IMR-90 (cell line): ENCODE measurements at regions not wholly inside any gene's neighbourhood (a gene's known extent, or its start where the extent isn't known, plus 50 kb on each side); places are given as distances from the start of the nearest gene placed in this dataset.

Source experiments
- ATAC-seq: fragments of 200-7000 bp; cut with Tn5 transposase; 2 replicates; pipeline ENCODE4 v1.9.1; 2020; ENCODE audit warnings: low read depth, mild to moderate bottlenecking, moderate library complexity
- BruUV-seq: library from RNA; stranded (reverse); fragments of 400-500 nt; replicated peaks from 2 replicates; lab custom pipeline; 2021; lab: Mats Ljungman, UMichigan
- CTCF ChIA-PET: fragments of 300-600 bp; formaldehyde crosslinking; extraction: SDS; loops from one replicate; lab custom pipeline; 2021; ENCODE audit warnings: antibody characterized with exemption; lab: Yijun Ruan, JAX
- POLR2A ChIA-PET: fragments of 300-600 bp; sonication (Branson Sonifier 250); formaldehyde crosslinking; loops from one replicate; lab custom pipeline; 2022; ENCODE audit warnings: antibody characterized with exemption; ENCODE audit not compliant: unreplicated experiment; lab: Charles Lee
- DNase-seq: peaks from one replicate; pipeline ENCODE4 v3.0.0; 2013
- H2AFZ ChIP-seq: replicated peaks from 2 replicates; pipeline ENCODE3; 2013; ENCODE audit warnings: low read length, mild to moderate bottlenecking; ENCODE audit not compliant: poor library complexity
- H2AK5ac ChIP-seq: 2 replicates; pipeline ENCODE4 v1.6.1; 2013; ENCODE audit warnings: low read depth, low read length, inconsistent platforms
- H2AK9ac ChIP-seq: replicated peaks from 2 replicates; pipeline ENCODE3; 2013; ENCODE audit warnings: mild to moderate bottlenecking, low read depth, low read length, moderate library complexity; ENCODE audit not compliant: poor library complexity
- H2BK120ac ChIP-seq: 2 replicates; pipeline ENCODE4 v1.6.1; 2013; ENCODE audit warnings: low read depth, low read length, inconsistent platforms
- H2BK15ac ChIP-seq: 3 replicates; pipeline ENCODE4 v1.6.1; 2013; ENCODE audit warnings: low read depth, low read length, inconsistent platforms
- H2BK20ac ChIP-seq: 2 replicates; pipeline ENCODE4 v1.6.1; 2013; ENCODE audit warnings: low read depth, mild to moderate bottlenecking, inconsistent platforms, low read length, moderate library complexity
- H2BK5ac ChIP-seq: 2 replicates; pipeline ENCODE4 v1.6.1; 2013; ENCODE audit warnings: mild to moderate bottlenecking, low read depth, low read length, inconsistent platforms; ENCODE audit not compliant: poor library complexity, severe bottlenecking
- H3K14ac ChIP-seq: replicated peaks from 2 replicates; pipeline ENCODE4 v1.6.1; 2013; ENCODE audit warnings: low read depth, low read length, inconsistent platforms
- H3K18ac ChIP-seq: 2 replicates; pipeline ENCODE4 v1.6.1; 2013; ENCODE audit warnings: low read depth, low read length, control low read depth
- H3K23ac ChIP-seq: 2 replicates; pipeline ENCODE4 v1.6.1; 2013; ENCODE audit warnings: low read depth, low read length, inconsistent platforms
- H3K27ac ChIP-seq: 2 replicates; pipeline ENCODE4 v1.5.1; 2013; ENCODE audit warnings: mild to moderate bottlenecking, control low read depth, low read length; ENCODE audit not compliant: insufficient read depth
- H3K27me3 ChIP-seq: 2 replicates; pipeline ENCODE4 v1.6.1; 2013; ENCODE audit warnings: low read length; ENCODE audit not compliant: control insufficient read depth, insufficient read depth
- H3K36me3 ChIP-seq: 2 replicates; pipeline ENCODE4 v1.6.1; 2013; ENCODE audit warnings: low read length, mixed read lengths; ENCODE audit not compliant: control insufficient read depth, insufficient read depth
- H3K4ac ChIP-seq: 2 replicates; pipeline ENCODE4 v1.6.1; 2013; ENCODE audit warnings: low read depth, low read length, inconsistent platforms
- H3K4me1 ChIP-seq: 2 replicates; pipeline ENCODE4 v1.6.1; 2013; ENCODE audit warnings: low read length, mixed read lengths; ENCODE audit not compliant: control insufficient read depth, insufficient read depth
- H3K4me2 ChIP-seq: 2 replicates; pipeline ENCODE4 v1.6.1; 2013; ENCODE audit warnings: low read depth, mild to moderate bottlenecking, control low read depth, low read length, moderate library complexity
- H3K4me3 ChIP-seq: 2 replicates; pipeline ENCODE4 v1.5.1; 2013; ENCODE audit warnings: low read depth, mild to moderate bottlenecking, control low read depth, low read length, moderate library complexity; ENCODE audit not compliant: insufficient read depth
- H3K56ac ChIP-seq: 2 replicates; pipeline ENCODE4 v1.6.1; 2013; ENCODE audit warnings: low read length, inconsistent platforms; ENCODE audit not compliant: insufficient read depth; ENCODE audit errors: extremely low read depth
- H3K79me1 ChIP-seq, 2 experiments: 2 replicates each; pipeline ENCODE4 v1.6.1; 2013; ENCODE audit warnings: low read length in 2 of 2, inconsistent platforms in 1 of 2, low read depth in 1 of 2
- H3K9ac ChIP-seq: 2 replicates; pipeline ENCODE4 v1.6.1; 2013; ENCODE audit warnings: low read depth, low read length, control low read depth
- H3K9me1 ChIP-seq: 2 replicates; pipeline ENCODE4 v1.6.1; 2013; ENCODE audit warnings: low read length, inconsistent platforms; ENCODE audit not compliant: insufficient read depth
- H3K9me3 ChIP-seq: 2 replicates; pipeline ENCODE4 v1.6.1; 2013; ENCODE audit warnings: low read length; ENCODE audit not compliant: control insufficient read depth, insufficient read depth
- H4K20me1 ChIP-seq: 2 replicates; pipeline ENCODE4 v1.6.1; 2013; ENCODE audit warnings: low read length, inconsistent platforms; ENCODE audit not compliant: insufficient read depth
- H4K5ac ChIP-seq: 2 replicates; pipeline ENCODE4 v1.6.1; 2013; ENCODE audit warnings: mild to moderate bottlenecking, low read depth, low read length, control low read depth
- H4K8ac ChIP-seq, 2 experiments: 2 replicates each; pipeline ENCODE4 v1.6.1; 2013; ENCODE audit warnings: low read depth in 2 of 2, low read length in 2 of 2, control low read depth in 1 of 2, inconsistent platforms in 1 of 2
- H4K91ac ChIP-seq: 2 replicates; pipeline ENCODE4 v1.6.1; 2013; ENCODE audit warnings: low read depth, low read length, inconsistent platforms; ENCODE audit not compliant: insufficient read depth
- BHLHE40 ChIP-seq: fragments of 150-350 bp; IDR thresholded peaks from 2 replicates; pipeline ENCODE4 v1.6.1; 2016; ENCODE audit warnings: mild to moderate bottlenecking, low read depth, low read length
- CEBPB ChIP-seq: IDR thresholded peaks from 2 replicates; pipeline ENCODE4 v1.6.1; 2012; ENCODE audit warnings: low read depth, low read length, improper control_type of control experiment
- CHD1 ChIP-seq: IDR thresholded peaks from 2 replicates; pipeline ENCODE4 v1.6.1; 2012; ENCODE audit warnings: low read depth, low read length, improper control_type of control experiment
- CTCF ChIP-seq: conservative IDR thresholded peaks from 2 replicates; pipeline ENCODE4 v1.5.1; 2012; ENCODE audit warnings: mild to moderate bottlenecking, low read depth, low read length, improper control_type of control experiment
- ELK1 ChIP-seq: fragments of 150-350 bp; IDR thresholded peaks from 2 replicates; pipeline ENCODE4 v1.6.1; 2016; ENCODE audit warnings: low read depth, mild to moderate bottlenecking, low read length, moderate library complexity, borderline replicate concordance
- FOS ChIP-seq: fragments of 150-350 bp; IDR thresholded peaks from 2 replicates; pipeline ENCODE4 v1.6.1; 2016; ENCODE audit warnings: low read depth, low read length
- MAFK ChIP-seq: IDR thresholded peaks from 2 replicates; pipeline ENCODE4 v1.6.1; 2012; ENCODE audit warnings: low read depth, low read length, improper control_type of control experiment
- MAZ ChIP-seq: IDR thresholded peaks from 2 replicates; pipeline ENCODE4 v1.6.1; 2012; ENCODE audit warnings: low read depth, mild to moderate bottlenecking, low read length, improper control_type of control experiment, moderate library complexity, borderline replicate concordance
- MXI1 ChIP-seq: IDR thresholded peaks from 2 replicates; pipeline ENCODE4 v1.6.1; 2012; ENCODE audit warnings: low read depth, mild to moderate bottlenecking, low read length, moderate library complexity, borderline replicate concordance
- NFE2L2 ChIP-seq: fragments of 150-350 bp; IDR thresholded peaks from 2 replicates; pipeline ENCODE4 v1.6.1; 2016; ENCODE audit warnings: low read depth, mild to moderate bottlenecking, low read length
- POLR2A ChIP-seq: IDR thresholded peaks from 2 replicates; pipeline ENCODE4 v1.6.1; 2012; ENCODE audit warnings: mild to moderate bottlenecking, low read depth, low read length
- RAD21 ChIP-seq: IDR thresholded peaks from 2 replicates; pipeline ENCODE4 v1.6.1; 2012; ENCODE audit warnings: low read length, improper control_type of control experiment
- RCOR1 ChIP-seq: IDR thresholded peaks from 2 replicates; pipeline ENCODE4 v1.6.1; 2012; ENCODE audit warnings: mild to moderate bottlenecking, low read length, improper control_type of control experiment; ENCODE audit not compliant: insufficient replicate concordance
- RFX5 ChIP-seq: IDR thresholded peaks from 2 replicates; pipeline ENCODE4 v1.8.0; 2012; ENCODE audit warnings: low read depth, mild to moderate bottlenecking, low read length, moderate library complexity
- SMC3 ChIP-seq: fragments of 150-350 bp; IDR thresholded peaks from 2 replicates; pipeline ENCODE4 v1.6.1; 2016; ENCODE audit warnings: low read depth, mild to moderate bottlenecking, antibody characterized with exemption, low read length, moderate library complexity
- USF2 ChIP-seq: fragments of 150-350 bp; IDR thresholded peaks from 2 replicates; pipeline ENCODE4 v1.6.1; 2017; ENCODE audit warnings: mild to moderate bottlenecking, antibody characterized with exemption, low read length, low read depth
- WGBS, 2 experiments: methylation state at CpG; one replicate each; pipeline versions ENCODE4 v1.1.5 to v1.1.7; 2013; ENCODE audit warnings: missing lambda C conversion rate in 2 of 2; ENCODE audit not compliant: insufficient read length in 1 of 2; ENCODE audit errors: extremely low coverage in 2 of 2; 5-methylcytosine and 5-hydroxymethylcytosine counted together
- dilution Hi-C: fragments of 300-500 bp; cut with HindIII; formaldehyde crosslinking; loops from one replicate; pipeline ENCODE4 v1.14.3; 2018; ENCODE audit warnings: low sequenced_read_pairs; ENCODE audit not compliant: unreplicated experiment
- in situ Hi-C: fragments of 300-500 bp; cut with MboI; formaldehyde crosslinking; loops from 3 replicates; pipeline ENCODE4 v1.14.3; 2019; ENCODE audit warnings: low sequenced_read_pairs, inconsistent platforms, mixed read lengths
- intact Hi-C: fragments of 100-400 bp; cut with micrococcal nuclease; formaldehyde crosslinking; loops from 2 replicates; pipeline ENCODE4 v1.10.0; 2022

- H3K4me3 ChIP-seq: no peak overlapping the region
- H4K20me1 ChIP-seq: no peaks in the 10 kb centered on the region
- no peak overlapping the region for H2AK9ac ChIP-seq
- H3K14ac ChIP-seq: no peak overlapping the region
- intact Hi-C loops (no loop called here), dilution Hi-C loops (no loop called here), in situ Hi-C loops (no loop called here)
- H3K27ac ChIP-seq: no peak overlapping the region
- H2AK5ac ChIP-seq: no peak overlapping the region
- H3K56ac ChIP-seq: no peak overlapping the region
- H3K4ac ChIP-seq: no peak overlapping the region
- no peak overlapping the region for H2AFZ ChIP-seq
- no peak overlapping the region for H3K9ac ChIP-seq
- no peaks in the 10 kb centered on the region for H3K36me3 ChIP-seq
- no peak overlapping the region for H2BK15ac ChIP-seq
- no peak for ATAC-seq
- H3K23ac ChIP-seq: no peak overlapping the region
- H3K4me2 ChIP-seq: no peak overlapping the region
- no peaks in the 10 kb centered on the region for H3K9me1 ChIP-seq
- no peak overlapping the region for H4K5ac ChIP-seq
- TF ChIP-seq NFE2L2 (no peak), POLR2A (no peak), SMC3 (no peak), MAFK (no peak), CHD1 (no peak), RCOR1 (no peak), MXI1 (no peak), RAD21 (no peak), MAZ (no peak), FOS (no peak), BHLHE40 (no peak), CEBPB (no peak), ELK1 (no peak), CTCF (no peak), RFX5 (no peak), USF2 (no peak)
- no peak overlapping the region for H3K18ac ChIP-seq
- no TSS peak for BruUV-seq
- H4K8ac ChIP-seq: no peak overlapping the region
- H2BK5ac ChIP-seq: no peak overlapping the region
- H2BK120ac ChIP-seq: no peak overlapping the region
- ChIA-PET POLR2A (no interaction called here), CTCF (no interaction called here)
- no peaks in the 10 kb centered on the region for H3K79me1 ChIP-seq
- WGBS, 2 experiments: no CpG with 5 or more reads among the region's 1 CpG
- H4K91ac ChIP-seq: no peak overlapping the region
- no peak for DNase-seq
- no peaks in the 10 kb centered on the region for H3K4me1 ChIP-seq
- no peaks in the 10 kb centered on the region for H3K9me3 ChIP-seq
- H2BK20ac ChIP-seq: no peak overlapping the region
- no peaks in the 10 kb centered on the region; the same call in 1 of the 2 replicates for H3K27me3 ChIP-seq
These were observed 103.8 kb upstream of the PPP3CA start for GRCh38 chr4:101451086-101451485.
